ENCODE measurements at regions not wholly inside any gene's neighbourhood (a gene's known extent, or its start where the extent isn't known, plus 50 kb on each side); places are given as distances from the start of the nearest gene placed in this dataset.
A peak's percentile ranks its signal among the peaks of the same experiment; 100 is the strongest.
"Not testable (repeated sequence)": the region's sequence is repeated elsewhere in the genome, so short reads cannot be mapped to it uniquely, and the experiment has no call there.

GRCh38 chr16:79839466-79840341 is 239.2 kb upstream of the MAF start:
- no peak for TF ChIP-seq CTCF (IDR thresholded peaks at IDR 0.05; ENCODE audit: insufficient read depth, low read length, missing control alignments)
- ChIA-PET POLR2A (no interaction called here), CTCF (no interaction called here)
- no peak for DNase-seq (ENCODE audit: low read depth, low spot score)
- H3K4me3 ChIP-seq (ENCODE audit: low read depth, low read length) = no peak overlapping the region

- CTCF ChIA-PET = interaction anchor here (0.7 kb wide), 1 partner anchor 167 kb away, joined by 5 read pairs; no protein-coding TSS in a partner anchor
- POLR2A ChIA-PET = no interaction called here
- no peak for DNase-seq (ENCODE audit: low read depth, low spot score)
- TF ChIP-seq CTCF (IDR thresholded peaks at IDR 0.05; ENCODE audit: insufficient read depth, low read length, missing control alignments) = no peak
- H3K4me3 ChIP-seq (ENCODE audit: low read depth, low read length) = 0 out of 2 replicates have a peak overlapping the region, but pooled peaks have one; percentile 6
These were observed 238.1 kb upstream of the MAF start for GRCh38 chr16:79838496-79839259.

GRCh38 chr16:79836144-79836543 is 235.6 kb upstream of the MAF start:
- POLR2A ChIA-PET = no interaction called here
- DNase-seq (ENCODE audit: low read depth, low spot score) = no peak
- TF ChIP-seq CTCF (IDR thresholded peaks at IDR 0.05; ENCODE audit: insufficient read depth, low read length, missing control alignments) = no peak
- H3K4me3 ChIP-seq (ENCODE audit: low read depth, low read length) = no peak overlapping the region
- CTCF ChIA-PET = no interaction called here

GRCh38 chr16:79835194-79835593 is 234.7 kb upstream of the MAF start:
- DNase-seq (ENCODE audit: low read depth, low spot score) = no peak
- TF ChIP-seq CTCF (IDR thresholded peaks at IDR 0.05; ENCODE audit: insufficient read depth, low read length, missing control alignments) = no peak
- ChIA-PET CTCF (no interaction called here), POLR2A (no interaction called here)
- no peak overlapping the region for H3K4me3 ChIP-seq (ENCODE audit: low read depth, low read length)

- TF ChIP-seq CTCF (IDR thresholded peaks at IDR 0.05; ENCODE audit: insufficient read depth, low read length, missing control alignments) = no peak
- POLR2A ChIA-PET = no interaction called here
- H3K4me3 ChIP-seq (ENCODE audit: low read depth, low read length) = no peak overlapping the region
- DNase-seq (ENCODE audit: low read depth, low spot score) = no peak
- CTCF ChIA-PET = no interaction called here
These were observed 234.2 kb upstream of the MAF start for GRCh38 chr16:79834720-79835119.

GRCh38 chr16:79834003-79834402 is 233.5 kb upstream of the MAF start:
- DNase-seq (ENCODE audit: low read depth, low spot score); POLR2A ChIA-PET; CTCF ChIA-PET; H3K4me3 ChIP-seq (ENCODE audit: low read depth, low read length): not testable (repeated sequence)

All from AG04449 (cell line).